HEK293T (cell line): ENCODE measurements at regions not wholly inside any gene's neighbourhood (a gene's known extent, or its start where the extent isn't known, plus 50 kb on each side); places are given as distances from the start of the nearest gene placed in this dataset.

ENCODE experiments used
- BHLHE40 ChIP-seq: fragments of 450-650 bp; IDR thresholded peaks from 2 replicates; pipeline ENCODE4 v1.6.1; 2016; ENCODE audit warnings: mild to moderate bottlenecking, moderate library complexity, borderline replicate concordance
- L3MBTL2 ChIP-seq: fragments of 450-650 bp; conservative IDR thresholded peaks from 2 replicates; pipeline ENCODE4 v1.6.1; 2016; ENCODE audit warnings: mild to moderate bottlenecking
- SP1 ChIP-seq: fragments of 450-650 bp; IDR thresholded peaks from 2 replicates; pipeline ENCODE4 v1.6.1; 2017
- SUZ12 ChIP-seq: fragments of 450-650 bp; IDR thresholded peaks from 2 replicates; pipeline ENCODE4 v1.6.1; 2016; ENCODE audit warnings: mild to moderate bottlenecking

GRCh38 chr6:140736231-140736630 is 1361.8 kb upstream of the CITED2 start:
- no peak for TF ChIP-seq SUZ12
- TF ChIP-seq L3MBTL2, result no peak
- TF ChIP-seq BHLHE40, result no peak
- TF ChIP-seq SP1, result no peak
